ENCODE measurements at regions not wholly inside any gene's neighbourhood (a gene's known extent, or its start where the extent isn't known, plus 50 kb on each side); places are given as distances from the start of the nearest gene placed in this dataset.

DNA sequence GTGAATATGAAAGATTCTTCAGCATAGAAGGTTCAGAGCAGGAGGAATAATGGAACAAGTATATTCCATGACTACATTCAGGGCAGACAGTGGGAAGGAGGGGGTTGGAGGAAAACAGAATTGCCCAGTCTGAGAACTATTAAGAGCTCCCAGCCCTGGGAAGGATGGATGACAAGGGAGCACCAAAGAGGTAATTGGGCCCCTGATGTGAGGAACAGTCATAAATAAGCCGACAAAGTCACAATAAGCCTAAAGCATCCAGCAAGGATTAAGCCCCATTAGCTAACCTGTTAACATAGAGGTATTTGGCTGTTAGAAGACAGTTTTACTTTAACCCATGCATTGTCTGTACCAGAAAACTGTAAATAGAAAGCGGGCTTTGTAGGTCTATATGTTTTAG lies 348.7 kb upstream of the SEMA6A start (continued):
- TF ChIP-seq HMGXB4 (CRISPR knock-in tag; IDR thresholded peaks at IDR 0.05; ENCODE audit: borderline replicate concordance), result no peak
- TF ChIP-seq NFE2L2 (conservative IDR thresholded peaks at IDR 0.05; ENCODE audit: low read length), result no peak
- no peak for TF ChIP-seq BHLHE40 (IDR thresholded peaks at IDR 0.05; ENCODE audit: low read depth, low read length)
- TF ChIP-seq MAFK (IDR thresholded peaks at IDR 0.05; ENCODE audit: partially characterized antibody), result no peak
- no peak for TF ChIP-seq FOSL2 (IDR thresholded peaks at IDR 0.05)
- no peak for TF ChIP-seq FOSL2 (CRISPR knock-in tag; IDR thresholded peaks at IDR 0.05)
- no peak for TF ChIP-seq CHD2 (IDR thresholded peaks at IDR 0.05; ENCODE audit: low read length, partially characterized antibody)
- no peak for TF ChIP-seq ZFP36 (IDR thresholded peaks at IDR 0.05; ENCODE audit: borderline replicate concordance, partially characterized antibody)

DNA sequence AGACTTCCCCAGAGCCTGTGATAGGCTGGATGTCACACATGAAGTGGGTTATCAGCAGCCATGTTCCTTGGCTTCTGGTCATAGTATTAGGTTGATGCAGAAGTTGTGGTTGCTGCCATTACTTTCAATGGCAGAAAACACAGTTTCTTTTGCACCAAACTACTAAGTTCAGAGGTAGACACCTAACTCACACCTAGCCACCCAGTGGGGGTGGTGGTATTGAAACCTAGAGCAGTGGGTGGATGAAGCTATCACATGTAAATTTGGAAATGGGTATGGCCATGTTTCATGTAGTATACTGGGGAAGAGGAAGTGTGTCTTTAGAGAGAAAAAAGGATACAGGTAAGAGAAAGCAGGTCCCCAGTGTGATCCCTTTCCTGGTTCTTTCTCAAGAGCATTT lies 347.9 kb upstream of the SEMA6A start:
- CTCF ChIA-PET, result no interaction called here
- no peak for TF ChIP-seq KDM5A (IDR thresholded peaks at IDR 0.05)
- no peak for TF ChIP-seq ZFP36 (IDR thresholded peaks at IDR 0.05; ENCODE audit: borderline replicate concordance, partially characterized antibody)
- no peak for TF ChIP-seq EHF (CRISPR knock-in tag; IDR thresholded peaks at IDR 0.05)
- no peak for TF ChIP-seq MAZ (IDR thresholded peaks at IDR 0.05; ENCODE audit: borderline replicate concordance, low read depth, low read length)
- no peak for TF ChIP-seq ZC3H11A (IDR thresholded peaks at IDR 0.05)
- no peak for TF ChIP-seq RNF2 (IDR thresholded peaks at IDR 0.05; ENCODE audit: borderline replicate concordance, low read depth)
- no peak for TF ChIP-seq NPAS2 (CRISPR knock-in tag; IDR thresholded peaks at IDR 0.05; ENCODE audit: borderline replicate concordance)
- no peak for TF ChIP-seq ESRRA (IDR thresholded peaks at IDR 0.05; ENCODE audit: borderline replicate concordance, low read length)
- TF ChIP-seq ATOH8 (CRISPR knock-in tag; IDR thresholded peaks at IDR 0.05; ENCODE audit: low read depth), result no peak
- Histone ChIP-seq H3K9me3 (no peaks in the 10 kb centered on the region), H3K4me1 (no peaks in the 10 kb centered on the region), H3K4me3 (no peak overlapping the region), H3K27ac (no peak overlapping the region), H3K4me2 (no peak overlapping the region)
- POLR2A ChIA-PET, result no interaction called here
- no peak for DNase-seq (ENCODE audit: low read depth in 1 of 2, low spot score in 1 of 2)
- ATAC-seq, result no peak
- FAIRE-seq, result no peak

- FAIRE-seq, result no peak
- ChIA-PET POLR2A (no interaction called here), CTCF (no interaction called here)
- no peaks in the 10 kb centered on the region for H3K4me1 ChIP-seq
- H3K4me3 ChIP-seq, result no peak overlapping the region
- 30% methylated on average over 2 of the region's 2 CpGs for WGBS (ENCODE audit: missing lambda C conversion rate)
- ATAC-seq, result no peak
- H3K4me2 ChIP-seq, result no peak overlapping the region
- no peak overlapping the region for H3K27ac ChIP-seq
- no peak for TF ChIP-seq JUNB (IDR thresholded peaks at IDR 0.05)
- no peak for TF ChIP-seq REST (IDR thresholded peaks at IDR 0.05)
- TF ChIP-seq ATOH8 (CRISPR knock-in tag; IDR thresholded peaks at IDR 0.05; ENCODE audit: low read depth), result no peak
- TF ChIP-seq NPAS2 (CRISPR knock-in tag; IDR thresholded peaks at IDR 0.05; ENCODE audit: borderline replicate concordance), result no peak
- no peak for TF ChIP-seq HMGXB4 (CRISPR knock-in tag; IDR thresholded peaks at IDR 0.05; ENCODE audit: borderline replicate concordance)
- no peak for TF ChIP-seq RNF2 (IDR thresholded peaks at IDR 0.05; ENCODE audit: borderline replicate concordance, low read depth)
- no peak for TF ChIP-seq ZC3H11A (IDR thresholded peaks at IDR 0.05)
- no peak for TF ChIP-seq HDAC2 (IDR thresholded peaks at IDR 0.05)
- TF ChIP-seq CBX2 (IDR thresholded peaks at IDR 0.05; ENCODE audit: borderline replicate concordance, low read depth), result no peak
- TF ChIP-seq SREBF2 (IDR thresholded peaks at IDR 0.05), result no peak
- no peaks in the 10 kb centered on the region for H3K9me3 ChIP-seq
- DNase-seq (ENCODE audit: low read depth in 1 of 2, low spot score in 1 of 2), result no peak
Observed at GRCh38 chr5:116914869-116915504, 340.4 kb upstream of the SEMA6A start.
